ENCODE measurements at regions not wholly inside any gene's neighbourhood (a gene's known extent, or its start where the extent isn't known, plus 50 kb on each side); places are given as distances from the start of the nearest gene placed in this dataset.

- Histone ChIP-seq H3K9me3 (no peaks in the 10 kb centered on the region), H3K4me3 (replicated peaks in 1 of 3) (no peak overlapping the region), H3K36me3 (no peaks in the 10 kb centered on the region), H3K27ac (no peak overlapping the region), H3K4me1 (no peaks in the 10 kb centered on the region), H3K27me3 (no peaks in the 10 kb centered on the region)
- WGBS, 2 donors = 95% methylated on average over 2 of the region's 2 CpGs
- DNase-seq = no peak
- no peak for TF ChIP-seq CTCF (IDR thresholded peaks at IDR 0.05)
- no peak for TF ChIP-seq POLR2A (IDR thresholded peaks at IDR 0.05)
- intact Hi-C loops (cut with DNase I) = no loop called here
Measured at GRCh38 chr3:101149707-101150106, 156.5 kb upstream of the ABI3BP start.

GRCh38 chr3:101149251-101149650 is 156.0 kb upstream of the ABI3BP start:
- 66 to 80% methylated on average over 1 of the region's 1 CpG for WGBS, 2 donors
- Histone ChIP-seq H3K27ac (no peak overlapping the region), H3K36me3 (no peaks in the 10 kb centered on the region), H3K4me3 (replicated peaks in 1 of 3) (no peak overlapping the region), H3K9me3 (no peaks in the 10 kb centered on the region), H3K27me3 (no peaks in the 10 kb centered on the region), H3K4me1 (no peaks in the 10 kb centered on the region)
- intact Hi-C loops (cut with DNase I) = no loop called here
- no peak for DNase-seq
- TF ChIP-seq POLR2A (IDR thresholded peaks at IDR 0.05) (no peak), CTCF (IDR thresholded peaks at IDR 0.05) (no peak)

- no peak for DNase-seq
- Histone ChIP-seq H3K27ac (no peak overlapping the region), H3K9me3 (no peaks in the 10 kb centered on the region), H3K4me1 (no peaks in the 10 kb centered on the region), H3K36me3 (no peaks in the 10 kb centered on the region), H3K27me3 (no peaks in the 10 kb centered on the region), H3K4me3 (replicated peaks in 1 of 3) (no peak overlapping the region)
- TF ChIP-seq CTCF (IDR thresholded peaks at IDR 0.05) = no peak
- TF ChIP-seq POLR2A (IDR thresholded peaks at IDR 0.05) = no peak
- intact Hi-C loops (cut with DNase I) = no loop called here
- 84 to 89% methylated on average over 3 of the region's 3 CpGs for WGBS, 2 donors
Measured at GRCh38 chr3:101148001-101148400, 154.8 kb upstream of the ABI3BP start.

- 86 to 90% methylated on average over 2 of the region's 2 CpGs for WGBS, 2 donors
- no peak for TF ChIP-seq POLR2A (IDR thresholded peaks at IDR 0.05)
- TF ChIP-seq CTCF (IDR thresholded peaks at IDR 0.05) = no peak
- intact Hi-C loops (cut with DNase I) = no loop called here
Measured at GRCh38 chr3:101146946-101147345, 153.7 kb upstream of the ABI3BP start.

GRCh38 chr3:101144105-101144504 is 150.9 kb upstream of the ABI3BP start:
- H3K4me1 ChIP-seq = no peaks in the 10 kb centered on the region
- no peak for DNase-seq
- H3K27ac ChIP-seq = no peak overlapping the region
- no peak overlapping the region for H3K4me3 ChIP-seq (replicated peaks in 1 of 3)
- no peaks in the 10 kb centered on the region for H3K27me3 ChIP-seq
- no peaks in the 10 kb centered on the region for H3K9me3 ChIP-seq
- WGBS, 2 donors = 74 to 81% methylated on average over 3 of the region's 3 CpGs
- no peaks in the 10 kb centered on the region for H3K36me3 ChIP-seq
- intact Hi-C loops (cut with DNase I) = no loop called here
- no peak for TF ChIP-seq POLR2A (IDR thresholded peaks at IDR 0.05)
- TF ChIP-seq CTCF (IDR thresholded peaks at IDR 0.05) = no peak

More at GRCh38 chr3:101146946-101147345, 153.7 kb upstream of the ABI3BP start:
- H3K27ac ChIP-seq = no peak overlapping the region
- no peak for DNase-seq
- H3K4me1 ChIP-seq = no peaks in the 10 kb centered on the region
- H3K4me3 ChIP-seq (replicated peaks in 1 of 3) = no peak overlapping the region
- H3K27me3 ChIP-seq = no peaks in the 10 kb centered on the region
- no peaks in the 10 kb centered on the region for H3K9me3 ChIP-seq
- no peaks in the 10 kb centered on the region for H3K36me3 ChIP-seq

Data from thyroid gland (tissue), 4 donors.